ENCODE measurements at regions not wholly inside any gene's neighbourhood (a gene's known extent, or its start where the extent isn't known, plus 50 kb on each side); places are given as distances from the start of the nearest gene placed in this dataset.

DNA sequence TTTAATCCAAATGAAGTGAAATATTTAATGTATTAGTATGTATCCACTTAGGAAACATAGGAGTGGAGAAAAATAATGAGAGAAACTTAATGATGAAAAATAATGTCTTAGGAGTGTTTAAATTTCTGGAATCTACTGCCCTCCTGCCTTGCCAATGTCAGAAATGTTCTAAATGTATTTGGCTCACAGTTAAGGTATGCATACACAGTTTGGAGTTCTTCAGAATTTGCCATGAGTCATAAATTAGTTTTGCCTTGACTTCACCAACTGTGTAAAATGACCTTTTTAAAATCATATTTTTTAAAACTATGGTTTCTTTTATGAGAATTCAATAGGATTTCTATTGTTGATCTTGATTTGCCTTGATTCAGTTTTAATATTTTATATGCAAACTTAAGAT, 191.7 kb upstream of the HSF2 start:
- no peaks in the 10 kb centered on the region for H3K9me3 ChIP-seq (ENCODE audit: control insufficient read depth in 4 of 4, low read length in 3 of 4)
- no peak overlapping the region for H3K9ac ChIP-seq (ENCODE audit: low read depth in 1 of 2, low read length in 2 of 2)
- TF ChIP-seq, protein P1, sequence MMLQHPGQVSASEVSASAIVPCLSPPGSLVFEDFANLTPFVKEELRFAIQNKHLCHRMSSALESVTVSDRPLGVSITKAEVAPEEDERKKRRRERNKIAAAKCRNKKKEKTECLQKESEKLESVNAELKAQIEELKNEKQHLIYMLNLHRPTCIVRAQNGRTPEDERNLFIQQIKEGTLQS (IDR thresholded peaks at IDR 0.05), result no peak
- TF ChIP-seq, protein P2, sequence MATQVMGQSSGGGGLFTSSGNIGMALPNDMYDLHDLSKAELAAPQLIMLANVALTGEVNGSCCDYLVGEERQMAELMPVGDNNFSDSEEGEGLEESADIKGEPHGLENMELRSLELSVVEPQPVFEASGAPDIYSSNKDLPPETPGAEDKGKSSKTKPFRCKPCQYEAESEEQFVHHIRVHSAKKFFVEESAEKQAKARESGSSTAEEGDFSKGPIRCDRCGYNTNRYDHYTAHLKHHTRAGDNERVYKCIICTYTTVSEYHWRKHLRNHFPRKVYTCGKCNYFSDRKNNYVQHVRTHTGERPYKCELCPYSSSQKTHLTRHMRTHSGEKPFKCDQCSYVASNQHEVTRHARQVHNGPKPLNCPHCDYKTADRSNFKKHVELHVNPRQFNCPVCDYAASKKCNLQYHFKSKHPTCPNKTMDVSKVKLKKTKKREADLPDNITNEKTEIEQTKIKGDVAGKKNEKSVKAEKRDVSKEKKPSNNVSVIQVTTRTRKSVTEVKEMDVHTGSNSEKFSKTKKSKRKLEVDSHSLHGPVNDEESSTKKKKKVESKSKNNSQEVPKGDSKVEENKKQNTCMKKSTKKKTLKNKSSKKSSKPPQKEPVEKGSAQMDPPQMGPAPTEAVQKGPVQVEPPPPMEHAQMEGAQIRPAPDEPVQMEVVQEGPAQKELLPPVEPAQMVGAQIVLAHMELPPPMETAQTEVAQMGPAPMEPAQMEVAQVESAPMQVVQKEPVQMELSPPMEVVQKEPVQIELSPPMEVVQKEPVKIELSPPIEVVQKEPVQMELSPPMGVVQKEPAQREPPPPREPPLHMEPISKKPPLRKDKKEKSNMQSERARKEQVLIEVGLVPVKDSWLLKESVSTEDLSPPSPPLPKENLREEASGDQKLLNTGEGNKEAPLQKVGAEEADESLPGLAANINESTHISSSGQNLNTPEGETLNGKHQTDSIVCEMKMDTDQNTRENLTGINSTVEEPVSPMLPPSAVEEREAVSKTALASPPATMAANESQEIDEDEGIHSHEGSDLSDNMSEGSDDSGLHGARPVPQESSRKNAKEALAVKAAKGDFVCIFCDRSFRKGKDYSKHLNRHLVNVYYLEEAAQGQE (IDR thresholded peaks at IDR 0.05), result no peak
- TF ChIP-seq JUND (IDR thresholded peaks at IDR 0.05) (no peak), YY1 (IDR thresholded peaks at IDR 0.05) (no peak)
- H3K36me3 ChIP-seq (ENCODE audit: control insufficient read depth in 4 of 4, insufficient read depth in 3 of 4, low read depth in 1 of 4, low read length in 3 of 4), result no peaks in the 10 kb centered on the region
- no peak overlapping the region for H3K27ac ChIP-seq (ENCODE audit: low read depth in 1 of 2, low read length in 2 of 2)
- H3K27me3 ChIP-seq (ENCODE audit: control insufficient read depth in 4 of 4, insufficient read depth in 4 of 4, low read length in 3 of 4), result no peaks in the 10 kb centered on the region
- DNase-seq (ENCODE audit: low spot score), result no peak
- no peaks in the 10 kb centered on the region for H3K4me1 ChIP-seq (ENCODE audit: control insufficient read depth in 4 of 4, insufficient read depth in 4 of 4, low read length in 3 of 4)
- no peak overlapping the region for H3K4me3 ChIP-seq (ENCODE audit: low read depth in 1 of 3, low read length in 3 of 3)

- no peak for DNase-seq (ENCODE audit: low spot score)
- H3K9me3 ChIP-seq (ENCODE audit: control insufficient read depth in 4 of 4, low read length in 3 of 4), result no peaks in the 10 kb centered on the region
- H3K27ac ChIP-seq (ENCODE audit: low read depth in 1 of 2, low read length in 2 of 2), result no peak overlapping the region
- no peaks in the 10 kb centered on the region for H3K36me3 ChIP-seq (ENCODE audit: control insufficient read depth in 4 of 4, insufficient read depth in 3 of 4, low read depth in 1 of 4, low read length in 3 of 4)
- TF ChIP-seq FOXA2 (IDR thresholded peaks at IDR 0.05), result no peak
- no peak for TF ChIP-seq JUND (IDR thresholded peaks at IDR 0.05)
- TF ChIP-seq, protein P3, sequence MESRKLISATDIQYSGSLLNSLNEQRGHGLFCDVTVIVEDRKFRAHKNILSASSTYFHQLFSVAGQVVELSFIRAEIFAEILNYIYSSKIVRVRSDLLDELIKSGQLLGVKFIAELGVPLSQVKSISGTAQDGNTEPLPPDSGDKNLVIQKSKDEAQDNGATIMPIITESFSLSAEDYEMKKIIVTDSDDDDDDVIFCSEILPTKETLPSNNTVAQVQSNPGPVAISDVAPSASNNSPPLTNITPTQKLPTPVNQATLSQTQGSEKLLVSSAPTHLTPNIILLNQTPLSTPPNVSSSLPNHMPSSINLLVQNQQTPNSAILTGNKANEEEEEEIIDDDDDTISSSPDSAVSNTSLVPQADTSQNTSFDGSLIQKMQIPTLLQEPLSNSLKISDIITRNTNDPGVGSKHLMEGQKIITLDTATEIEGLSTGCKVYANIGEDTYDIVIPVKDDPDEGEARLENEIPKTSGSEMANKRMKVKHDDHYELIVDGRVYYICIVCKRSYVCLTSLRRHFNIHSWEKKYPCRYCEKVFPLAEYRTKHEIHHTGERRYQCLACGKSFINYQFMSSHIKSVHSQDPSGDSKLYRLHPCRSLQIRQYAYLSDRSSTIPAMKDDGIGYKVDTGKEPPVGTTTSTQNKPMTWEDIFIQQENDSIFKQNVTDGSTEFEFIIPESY (IDR thresholded peaks at IDR 0.05), result no peak
- no peak for TF ChIP-seq SP1 (IDR thresholded peaks at IDR 0.05)
- no peak for TF ChIP-seq FOXA1 (IDR thresholded peaks at IDR 0.05)
- TF ChIP-seq YY1 (IDR thresholded peaks at IDR 0.05), result no peak
- TF ChIP-seq RXRA (IDR thresholded peaks at IDR 0.05), result no peak
- no peak for TF ChIP-seq MAX (IDR thresholded peaks at IDR 0.05)
- no peak for TF ChIP-seq GABPA (IDR thresholded peaks at IDR 0.05 in 1 of 2, conservative IDR thresholded peaks at IDR 0.05 in 1 of 2)
- no peak for TF ChIP-seq EGR1 (IDR thresholded peaks at IDR 0.05; ENCODE audit: low read depth in 2 of 2)
- no peak for TF ChIP-seq CTCF (IDR thresholded peaks at IDR 0.05; ENCODE audit: low read depth, low read length, missing input control)
- TF ChIP-seq RAD21 (IDR thresholded peaks at IDR 0.05), result no peak
- TF ChIP-seq, protein P1 (IDR thresholded peaks at IDR 0.05), result no peak
- TF ChIP-seq HNF4A (conservative IDR thresholded peaks at IDR 0.05), result no peak
- TF ChIP-seq, protein P2 (IDR thresholded peaks at IDR 0.05), result no peak
- TF ChIP-seq HNF4G (IDR thresholded peaks at IDR 0.05), result no peak
- H3K4me3 ChIP-seq (ENCODE audit: low read depth in 1 of 3, low read length in 3 of 3), result no peak overlapping the region
- no peaks in the 10 kb centered on the region for H3K4me1 ChIP-seq (ENCODE audit: control insufficient read depth in 4 of 4, insufficient read depth in 4 of 4, low read length in 3 of 4)
- H3K27me3 ChIP-seq (ENCODE audit: control insufficient read depth in 4 of 4, insufficient read depth in 4 of 4, low read length in 3 of 4), result no peaks in the 10 kb centered on the region
- H3K9ac ChIP-seq (ENCODE audit: low read depth in 1 of 2, low read length in 2 of 2), result no peak overlapping the region
- 73% methylated on average over 3 of the region's 3 CpGs for whole genome bisulfite sequencing
These were observed 184.7 kb upstream of the HSF2 start for GRCh38 chr6:122214605-122215318.

Measured in liver (tissue), 8 donors.